OCI-LY1 (cell line): ENCODE measurements at regions not wholly inside any gene's neighbourhood (a gene's known extent, or its start where the extent isn't known, plus 50 kb on each side); places are given as distances from the start of the nearest gene placed in this dataset.
A peak's percentile ranks its signal among the peaks of the same experiment; 100 is the strongest.

Experiments
- H2AFZ ChIP-seq: fragments of 200-600 bp; sonication (generic), shearing (Covaris generic); 2 replicates; pipeline ENCODE4 v1.6.0; 2014; ENCODE audit warnings: antibody characterized with exemption, mild to moderate bottlenecking, low read length
- H3F3A ChIP-seq: fragments of 200-600 bp; sonication (generic), shearing (Covaris generic); 2 replicates; pipeline ENCODE4 v1.6.0; 2014; ENCODE audit warnings: mild to moderate bottlenecking, antibody characterized with exemption, low read length, moderate library complexity; ENCODE audit not compliant: insufficient read depth
- H3K27ac ChIP-seq: fragments of 200-600 bp; sonication (generic); 2 replicates; pipeline ENCODE4 v1.5.1; 2014; ENCODE audit warnings: low read length, mixed run types, mild to moderate bottlenecking, low read depth; ENCODE audit not compliant: poor library complexity, severe bottlenecking
- H3K27me3 ChIP-seq: fragments of 200-600 bp; sonication (generic); 2 replicates; pipeline ENCODE4 v1.6.0; 2014; ENCODE audit warnings: antibody characterized with exemption, mild to moderate bottlenecking, low read length, moderate library complexity; ENCODE audit not compliant: insufficient read depth
- H3K36me3 ChIP-seq: fragments of 200-600 bp; sonication (generic); 2 replicates; pipeline ENCODE4 v1.6.1; 2014; ENCODE audit warnings: mild to moderate bottlenecking, antibody characterized with exemption, low read length, moderate library complexity, mixed read lengths; ENCODE audit not compliant: insufficient read depth
- H3K4me1 ChIP-seq: fragments of 200-600 bp; sonication (generic); 2 replicates; pipeline ENCODE4 v1.5.1; 2014; ENCODE audit warnings: mild to moderate bottlenecking, low read length, moderate library complexity; ENCODE audit not compliant: insufficient read depth, severe bottlenecking
- H3K4me2 ChIP-seq: fragments of 200-600 bp; sonication (generic), shearing (Covaris generic); 2 replicates; pipeline ENCODE4 v1.6.1; 2014; ENCODE audit warnings: low read length
- H3K4me3 ChIP-seq: fragments of 200-600 bp; sonication (generic); 2 replicates; pipeline ENCODE4 v1.5.1; 2014; ENCODE audit warnings: low read length, low read depth, mild to moderate bottlenecking, mixed read lengths; ENCODE audit not compliant: poor library complexity, severe bottlenecking
- H3K79me2 ChIP-seq: fragments of 200-600 bp; shearing (Covaris generic); 2 replicates; pipeline ENCODE4 v1.6.1; 2016; ENCODE audit warnings: mixed run types, low read length, mixed read lengths; ENCODE audit not compliant: insufficient read depth
- H3K9ac ChIP-seq: fragments of 200-600 bp; sonication (generic), shearing (Covaris generic); 2 replicates; pipeline ENCODE4 v1.6.1; 2014; ENCODE audit warnings: mild to moderate bottlenecking, low read length, mixed read lengths
- H3K9me2 ChIP-seq: fragments of 200-600 bp; sonication (generic), shearing (Covaris generic); 2 replicates; pipeline ENCODE4 v1.6.1; 2014; ENCODE audit warnings: low read depth, mild to moderate bottlenecking, low read length, mixed read lengths
- H3K9me3 ChIP-seq: fragments of 200-600 bp; shearing (Covaris generic); 2 replicates; pipeline ENCODE4 v1.6.1; 2014; ENCODE audit warnings: low read length, mixed read lengths
- H4K20me1 ChIP-seq: fragments of 200-600 bp; sonication (generic), shearing (Covaris generic); 2 replicates; pipeline ENCODE4 v1.6.0; 2016; ENCODE audit warnings: mild to moderate bottlenecking, low read length; ENCODE audit not compliant: insufficient read depth
- CTCF ChIP-seq: fragments of 200-600 bp; sonication (generic), shearing (Covaris generic); IDR thresholded peaks from 2 replicates; pipeline ENCODE4 v1.5.1; 2017; ENCODE audit warnings: mild to moderate bottlenecking, antibody characterized with exemption, low read length, moderate library complexity, mixed read lengths
- EZH2 ChIP-seq: fragments of 200-600 bp; sonication (generic), shearing (Covaris generic); IDR thresholded peaks from 2 replicates; pipeline ENCODE4 v1.8.0; 2017; ENCODE audit warnings: borderline replicate concordance, mixed run types, mild to moderate bottlenecking, antibody characterized with exemption, low read length, moderate library complexity, mixed read lengths

DNA sequence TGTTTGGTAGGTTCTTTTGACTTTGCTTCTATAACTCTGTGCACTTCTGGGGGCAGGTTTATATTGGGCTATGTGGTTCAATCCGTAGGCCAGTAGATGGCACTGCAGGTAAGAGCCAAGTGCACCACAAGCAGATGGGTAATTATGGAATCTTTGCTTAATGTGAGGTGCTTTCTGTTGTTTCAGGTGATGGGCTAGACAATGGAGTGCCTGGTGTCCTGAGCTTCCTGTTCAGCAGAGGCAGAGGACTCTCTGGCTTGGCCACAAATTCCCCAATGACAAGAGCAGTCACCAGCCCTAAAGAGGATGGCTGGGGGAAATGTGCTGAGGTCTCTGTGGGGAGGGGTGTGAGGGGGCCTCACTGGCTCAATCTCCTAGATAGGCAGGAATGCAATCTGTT is 455.0 kb downstream of the CCSER2 start:
- H2AFZ ChIP-seq = no peak overlapping the region
- H3K27me3 ChIP-seq = no peaks in the 10 kb centered on the region
- no peak overlapping the region for H3K4me3 ChIP-seq
- no peaks in the 10 kb centered on the region for H3K36me3 ChIP-seq
- H4K20me1 ChIP-seq = no peaks in the 10 kb centered on the region
- no peak overlapping the region for H3K9ac ChIP-seq
- H3K9me2 ChIP-seq = no peaks in the 10 kb centered on the region
- no peak overlapping the region for H3K4me2 ChIP-seq
- TF ChIP-seq CTCF = peak; percentile 74
- TF ChIP-seq EZH2 = no peak
- H3K79me2 ChIP-seq = no peaks in the 10 kb centered on the region
- no peaks in the 10 kb centered on the region for H3K4me1 ChIP-seq
- no peak overlapping the region for H3K27ac ChIP-seq
- no peaks in the 10 kb centered on the region for H3K9me3 ChIP-seq
- no peaks in the 10 kb centered on the region for H3F3A ChIP-seq

- no peak for TF ChIP-seq CTCF
Observed at GRCh38 chr10:84783909-84784308, 455.5 kb downstream of the CCSER2 start.

DNA sequence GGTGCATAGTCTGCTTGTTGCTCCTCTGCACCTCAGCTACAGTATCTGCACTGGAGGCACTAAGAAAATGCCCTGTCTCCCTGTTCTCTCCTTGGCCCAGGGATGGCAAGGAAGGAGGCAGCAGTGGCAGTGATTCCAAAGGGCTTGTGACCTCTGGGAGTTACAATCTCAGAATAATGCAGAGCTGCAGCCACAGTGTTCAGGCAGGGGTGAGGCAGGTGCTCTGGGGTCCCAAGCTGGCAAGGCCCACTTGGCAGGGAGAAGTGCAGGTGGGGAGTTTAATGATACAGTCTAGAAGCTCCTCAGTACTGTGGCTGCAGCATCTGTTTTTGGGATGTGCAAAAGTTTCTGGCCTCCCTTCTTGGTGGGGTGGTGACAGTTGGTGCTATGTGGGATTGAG is 456.4 kb downstream of the CCSER2 start:
- no peak overlapping the region for H3K4me3 ChIP-seq
- H2AFZ ChIP-seq = no peak overlapping the region
- H3K27ac ChIP-seq = no peak overlapping the region

More at GRCh38 chr10:84783909-84784308, 455.5 kb downstream of the CCSER2 start:
- no peak overlapping the region for H3K4me3 ChIP-seq
- H3K4me1 ChIP-seq = no peaks in the 10 kb centered on the region
- no peaks in the 10 kb centered on the region for H3K27me3 ChIP-seq
- no peak overlapping the region for H2AFZ ChIP-seq
- no peak overlapping the region for H3K27ac ChIP-seq
- H4K20me1 ChIP-seq = no peaks in the 10 kb centered on the region
- no peaks in the 10 kb centered on the region for H3F3A ChIP-seq
- H3K9me3 ChIP-seq = no peaks in the 10 kb centered on the region
- H3K9me2 ChIP-seq = no peaks in the 10 kb centered on the region
- H3K9ac ChIP-seq = no peak overlapping the region
- no peaks in the 10 kb centered on the region for H3K36me3 ChIP-seq
- H3K79me2 ChIP-seq = no peaks in the 10 kb centered on the region
- H3K4me2 ChIP-seq = no peak overlapping the region

More for the DNA sequence above, 456.4 kb downstream of the CCSER2 start:
- Histone ChIP-seq H3K79me2 (no peaks in the 10 kb centered on the region), H3K27me3 (no peaks in the 10 kb centered on the region), H3K9me2 (no peaks in the 10 kb centered on the region), H3K9me3 (no peaks in the 10 kb centered on the region), H3K4me2 (no peak overlapping the region), H3K9ac (no peak overlapping the region), H3K36me3 (no peaks in the 10 kb centered on the region), H3F3A (no peaks in the 10 kb centered on the region), H3K4me1 (no peaks in the 10 kb centered on the region), H4K20me1 (no peaks in the 10 kb centered on the region)
- TF ChIP-seq EZH2 = no peak
- no peak for TF ChIP-seq CTCF
